OCI-LY3 (cell line): ENCODE measurements at regions not wholly inside any gene's neighbourhood (a gene's known extent, or its start where the extent isn't known, plus 50 kb on each side); places are given as distances from the start of the nearest gene placed in this dataset.

Experiments used
- CTCF ChIP-seq: fragments of 200-600, 300-600 bp; sonication (generic); IDR thresholded peaks from 2 replicates; pipeline ENCODE4 v1.5.1; 2014; ENCODE audit warnings: antibody characterized with exemption, low read length, low read depth
- EZH2phosphoT487 ChIP-seq: fragments of 200-600 bp; shearing (Covaris generic); IDR thresholded peaks from 2 replicates; pipeline ENCODE4 v1.6.1; 2018; ENCODE audit warnings: antibody characterized with exemption, mixed run types, low read depth

- TF ChIP-seq CTCF (no peak), EZH2phosphoT487 (no peak)
Observed at GRCh38 chr4:3645711-3646679, 113.8 kb upstream of the LRPAP1 start.
